ENCODE measurements at regions not wholly inside any gene's neighbourhood (a gene's known extent, or its start where the extent isn't known, plus 50 kb on each side); places are given as distances from the start of the nearest gene placed in this dataset.

DNA sequence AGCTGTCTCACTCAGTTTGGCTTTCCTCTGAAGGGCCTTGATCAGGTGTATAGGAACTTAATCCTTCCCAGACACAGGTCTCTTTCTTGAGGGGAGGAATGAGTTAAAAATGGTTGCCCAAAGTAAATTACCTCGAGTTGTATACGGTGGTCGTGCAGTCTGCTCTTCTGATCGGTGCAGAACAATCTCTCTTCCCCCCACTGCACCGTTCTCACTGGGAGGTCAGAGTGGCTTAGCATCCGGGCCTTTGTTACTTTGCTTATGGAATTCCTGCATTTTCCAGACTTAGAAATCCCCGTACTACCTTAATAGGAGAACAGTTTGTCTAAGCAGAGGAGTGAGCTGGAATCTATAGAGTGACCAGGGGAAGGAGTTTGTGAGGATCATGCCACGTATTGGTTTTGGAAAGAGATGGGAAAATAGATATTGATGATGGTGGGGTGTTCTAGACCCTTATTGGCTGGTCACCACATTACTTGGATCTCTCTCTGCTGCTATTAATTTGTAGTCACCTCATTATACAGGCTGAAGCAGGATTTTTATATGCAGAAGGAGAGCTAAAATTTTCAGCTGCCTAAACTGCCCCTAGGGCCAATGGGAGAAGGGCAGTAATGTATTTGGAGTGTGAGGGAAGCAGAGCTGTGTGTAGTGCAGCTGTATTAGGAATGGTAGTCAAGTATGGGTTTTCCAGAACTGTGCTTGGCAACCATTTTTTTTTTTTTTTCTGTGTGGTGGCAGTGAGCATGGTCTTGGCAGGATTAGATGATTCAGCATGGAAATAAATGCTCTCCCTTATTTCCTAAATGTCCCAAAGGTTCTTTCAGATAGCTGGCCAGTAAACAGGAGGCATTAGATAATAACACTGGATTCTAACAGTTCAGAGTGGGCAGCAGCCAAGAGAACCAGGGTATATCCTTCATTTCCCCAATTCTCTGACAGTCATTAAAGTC is 81.5 kb downstream of the NDUFS5 start:
- no peak for DNase-seq (ENCODE audit: low spot score)

GRCh38 chr1:39109644-39110043 is 83.5 kb downstream of the NDUFS5 start:
- DNase-seq (ENCODE audit: low spot score), result no peak

GRCh38 chr1:39110325-39110851 is 84.2 kb downstream of the NDUFS5 start:
- no peak for DNase-seq (ENCODE audit: low spot score)

- DNase-seq (ENCODE audit: low spot score), result no peak
These were observed 84.7 kb downstream of the NDUFS5 start for GRCh38 chr1:39110882-39111281.

GRCh38 chr1:39113109-39113743 is 87.1 kb downstream of the NDUFS5 start:
- DNase-seq (ENCODE audit: low spot score), result no peak

DNA sequence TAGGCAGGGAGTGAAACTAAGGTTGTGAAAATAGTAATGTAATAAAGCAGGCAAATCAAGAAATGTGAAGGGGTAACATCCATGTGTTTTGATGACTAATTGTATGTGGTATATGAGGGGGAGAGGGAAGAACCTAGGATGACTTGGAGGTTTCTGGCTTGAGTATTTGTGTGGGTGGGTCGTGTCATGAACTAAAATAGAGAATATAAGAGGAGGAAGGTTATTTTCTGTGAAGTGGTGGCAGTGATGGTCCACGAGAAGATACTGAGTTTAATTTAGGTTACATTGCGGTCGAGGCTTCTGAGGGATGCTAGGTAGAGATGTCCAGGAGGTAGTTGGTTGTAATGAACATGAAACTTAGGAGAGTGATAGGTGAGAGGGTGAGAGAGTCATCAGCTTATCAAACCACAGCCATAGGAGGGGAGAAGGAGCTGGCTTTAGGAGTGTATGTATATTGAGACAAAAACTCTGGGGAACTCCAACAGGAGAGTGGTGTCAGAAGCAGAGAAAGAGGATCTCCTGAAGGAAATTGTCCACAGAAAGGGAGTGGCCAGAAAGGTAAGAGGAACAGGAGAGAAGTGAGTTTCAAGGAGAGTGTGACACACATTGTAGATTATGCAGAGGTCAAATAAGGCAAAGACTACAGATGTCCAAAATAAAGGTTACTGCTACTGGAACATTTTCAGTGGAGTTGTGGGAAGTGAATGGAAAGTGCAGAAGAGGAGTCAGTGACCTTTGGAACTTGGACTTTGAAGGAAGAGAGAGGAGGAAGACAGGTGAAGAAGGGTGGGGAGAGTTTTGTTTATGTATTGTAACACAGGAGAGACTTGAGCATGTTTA is 89.0 kb upstream of the MACF1 start:
- peak; percentile 54 for DNase-seq (ENCODE audit: low spot score)

DNA sequence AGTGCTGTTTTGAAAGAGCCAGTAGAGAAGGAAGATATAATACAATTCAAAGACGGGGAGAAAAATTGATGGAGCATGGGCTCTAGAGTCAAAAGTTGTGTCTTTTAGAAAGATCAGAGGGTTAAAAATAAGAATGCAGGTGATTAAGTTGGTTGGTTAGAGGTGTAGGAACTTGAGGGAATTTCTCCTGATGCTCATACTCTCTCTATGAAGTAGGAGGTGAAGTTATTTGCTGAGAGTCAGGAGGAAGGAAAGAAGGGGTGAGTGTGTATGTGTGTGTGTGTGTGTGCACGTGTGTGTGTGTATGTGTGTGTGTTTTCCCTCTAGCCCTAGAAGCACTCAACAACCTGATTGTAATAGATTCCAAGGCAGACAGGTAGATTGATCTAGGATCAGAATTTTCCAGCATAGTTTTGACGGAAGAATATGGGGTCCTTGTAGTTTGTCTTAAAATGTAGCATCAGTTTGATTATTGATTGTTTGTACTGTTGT is 88.3 kb upstream of the MACF1 start:
- DNase-seq (ENCODE audit: low spot score), result no peak

GRCh38 chr1:39116860-39117728 is 87.4 kb upstream of the MACF1 start:
- DNase-seq (ENCODE audit: low spot score), result peak; percentile 87

- DNase-seq (ENCODE audit: low spot score), result no peak
These were observed 86.5 kb upstream of the MACF1 start for GRCh38 chr1:39117899-39118450.

GRCh38 chr1:39122056-39122455 is 82.4 kb upstream of the MACF1 start:
- DNase-seq (ENCODE audit: low spot score), result no peak

- no peak for DNase-seq (ENCODE audit: low spot score)
These were observed 80.2 kb upstream of the MACF1 start for GRCh38 chr1:39124282-39124681.

DNA sequence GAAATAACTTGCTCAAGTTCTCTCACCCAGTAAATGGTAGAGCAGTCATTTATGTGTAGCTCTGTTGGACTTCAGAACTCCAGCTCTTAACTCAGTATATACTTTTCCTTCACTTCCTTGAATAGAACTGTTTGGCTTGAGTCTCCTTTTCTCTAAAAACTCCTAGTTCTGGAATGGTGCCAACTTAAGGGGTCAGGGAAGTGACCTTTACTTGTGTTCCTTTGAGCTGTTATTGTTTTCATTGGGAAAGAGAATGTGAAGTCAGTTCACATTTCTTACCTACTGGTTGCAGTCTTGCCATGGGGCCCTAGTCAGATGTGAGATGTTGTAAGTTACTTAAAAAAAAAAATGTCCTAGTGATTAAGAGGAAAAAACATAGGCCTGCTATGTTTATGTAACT is 77.0 kb upstream of the MACF1 start:
- DNase-seq (ENCODE audit: low spot score), result no peak

GRCh38 chr1:39128126-39128525 is 76.4 kb upstream of the MACF1 start:
- DNase-seq (ENCODE audit: low spot score), result no peak

GRCh38 chr1:39128959-39129358 is 75.5 kb upstream of the MACF1 start:
- peak; percentile 77 for DNase-seq (ENCODE audit: low spot score)

GRCh38 chr1:39129514-39129913 is 75.0 kb upstream of the MACF1 start:
- no peak for DNase-seq (ENCODE audit: low spot score)

DNA sequence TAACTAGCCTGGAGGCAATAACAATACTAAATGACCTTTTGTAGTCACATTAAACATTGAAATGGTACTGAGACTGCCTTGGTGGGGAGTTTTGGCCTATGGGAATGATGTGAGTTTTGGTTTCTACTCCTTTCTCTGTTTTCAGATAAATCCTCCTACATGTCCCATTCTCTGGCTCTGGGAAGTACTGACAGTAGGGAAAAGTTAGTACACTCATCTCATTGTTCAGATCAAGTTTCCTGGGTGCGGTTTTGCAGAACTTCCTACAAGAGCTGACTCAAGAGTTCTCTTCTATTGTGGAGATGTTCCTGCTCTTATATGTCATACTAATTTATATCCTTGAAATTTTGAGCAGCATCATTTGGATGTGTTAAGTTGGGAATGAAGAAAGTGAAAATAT is 74.2 kb upstream of the MACF1 start:
- DNase-seq (ENCODE audit: low spot score), result no peak

GRCh38 chr1:39131940-39132339 is 72.6 kb upstream of the MACF1 start:
- DNase-seq (ENCODE audit: low spot score), result no peak

DNA sequence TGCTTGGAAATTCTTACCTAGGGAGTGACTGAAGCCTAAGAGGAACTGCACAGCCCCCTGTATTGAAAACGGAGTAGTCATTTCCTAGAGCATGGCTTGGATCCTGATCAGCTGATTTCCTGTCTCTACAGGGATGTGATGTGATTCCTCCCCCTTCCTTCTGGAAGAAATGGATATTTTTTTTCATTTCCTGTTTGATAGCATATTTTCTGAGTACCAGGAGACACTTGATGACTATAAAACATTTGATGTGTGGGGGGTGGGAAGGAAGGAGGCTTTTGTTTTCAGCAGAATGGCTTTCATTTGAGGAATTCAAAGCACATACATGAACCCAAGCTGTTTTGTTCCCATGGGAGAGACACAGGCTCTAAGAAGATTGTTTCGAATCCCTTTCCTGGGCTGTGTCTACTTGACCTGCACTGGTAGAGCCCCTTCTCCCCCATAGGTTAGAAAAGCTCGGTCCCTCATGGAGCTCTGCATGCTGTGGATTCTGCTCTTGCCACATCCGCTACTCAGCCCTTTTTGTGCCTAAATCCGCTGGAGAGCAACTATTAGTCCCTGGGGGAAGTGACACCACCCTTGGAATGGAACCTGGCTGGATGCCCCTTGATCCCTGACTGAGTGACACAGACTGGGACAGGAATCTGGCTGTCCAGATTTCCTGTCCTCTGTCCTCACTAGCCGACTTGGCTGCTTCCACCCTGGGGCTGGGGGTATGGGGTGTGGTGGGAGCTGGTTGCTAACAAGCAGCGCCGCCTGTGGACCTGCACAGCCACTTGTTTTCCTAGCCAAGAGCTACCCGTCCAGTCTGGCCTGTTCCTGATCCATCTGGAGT is 71.8 kb upstream of the MACF1 start:
- no peak for DNase-seq (ENCODE audit: low spot score)

- DNase-seq (ENCODE audit: low spot score), result no peak
These were observed 71.2 kb upstream of the MACF1 start for GRCh38 chr1:39133340-39133684.

DNA sequence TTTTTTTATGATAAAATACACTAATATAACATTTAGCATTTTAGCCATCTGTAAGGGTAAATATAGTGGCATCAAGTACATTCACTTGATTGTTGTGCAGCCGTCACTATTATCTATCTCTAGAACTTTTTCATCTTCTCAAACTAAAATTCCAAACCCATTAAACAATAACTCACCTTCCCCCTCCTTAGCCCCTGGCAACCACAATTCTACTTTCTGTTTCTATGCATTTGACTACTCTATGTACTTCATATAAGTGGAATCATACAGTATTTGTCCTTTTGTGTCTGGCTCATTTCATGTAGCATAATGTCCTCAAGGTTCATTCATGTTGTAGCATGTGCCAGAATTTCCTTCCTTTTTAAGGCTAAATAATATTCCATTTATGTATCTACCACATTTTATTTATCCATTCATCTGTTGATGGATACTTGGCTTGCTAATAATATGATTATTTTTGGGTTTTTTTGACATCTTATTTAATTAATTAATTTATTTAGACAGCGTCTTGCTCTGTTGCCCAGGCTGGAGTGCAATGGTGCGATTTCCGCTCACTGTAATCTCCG is 69.6 kb upstream of the MACF1 start:
- DNase-seq (ENCODE audit: low spot score), result no peak

Measured in LoVo (cell line).